HG03097 (cell line): ENCODE measurements at regions not wholly inside any gene's neighbourhood (a gene's known extent, or its start where the extent isn't known, plus 50 kb on each side); places are given as distances from the start of the nearest gene placed in this dataset.

Experiments
- ATAC-seq: cut with Tn5 transposase; IDR thresholded peaks from one replicate; pipeline ENCODE4 v1.9.1; 2021; ENCODE audit not compliant: unreplicated experiment, low FRiP score

GRCh38 chr3:111338059-111338698 lies 203.8 kb upstream of the CD96 start:
- no peak for ATAC-seq

DNA sequence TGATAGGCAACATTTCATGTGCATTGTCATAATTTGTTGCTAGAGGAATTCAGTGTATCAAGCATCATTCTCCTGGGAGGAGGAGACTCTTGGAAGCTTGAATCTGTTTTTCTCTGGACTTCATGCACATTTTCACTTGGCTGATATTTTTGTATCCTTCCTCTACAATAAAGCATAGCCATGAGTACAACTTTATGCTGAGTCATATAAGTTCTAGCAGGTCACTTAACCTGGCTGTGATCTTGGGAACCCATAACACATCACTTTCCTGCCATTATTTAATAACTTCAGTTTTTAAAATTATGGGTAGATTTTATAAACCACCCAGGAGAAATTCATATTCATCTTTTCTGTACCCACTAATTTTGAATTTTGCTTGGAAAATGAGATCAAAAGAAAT lies 203.0 kb upstream of the CD96 start:
- no peak for ATAC-seq

DNA sequence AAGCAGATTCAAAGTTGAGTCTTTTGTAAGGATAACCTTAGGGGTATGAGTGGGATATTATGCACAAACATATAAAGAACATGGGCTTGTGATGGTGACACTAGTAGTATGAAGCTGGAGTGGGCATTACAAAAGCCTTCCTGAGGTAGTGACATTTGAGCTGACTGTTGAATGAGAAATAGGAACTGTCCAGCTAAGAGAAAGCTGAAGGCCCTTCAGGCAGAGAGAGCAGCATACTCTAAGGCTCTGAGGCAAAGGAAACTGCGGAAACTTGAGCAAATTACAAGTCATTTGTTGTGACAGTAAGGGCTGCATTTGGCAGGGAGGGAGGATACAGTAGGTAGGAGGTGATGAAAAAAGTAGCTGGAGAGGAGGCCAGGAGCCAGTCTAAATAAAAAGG lies 190.7 kb upstream of the CD96 start:
- no peak for ATAC-seq

DNA sequence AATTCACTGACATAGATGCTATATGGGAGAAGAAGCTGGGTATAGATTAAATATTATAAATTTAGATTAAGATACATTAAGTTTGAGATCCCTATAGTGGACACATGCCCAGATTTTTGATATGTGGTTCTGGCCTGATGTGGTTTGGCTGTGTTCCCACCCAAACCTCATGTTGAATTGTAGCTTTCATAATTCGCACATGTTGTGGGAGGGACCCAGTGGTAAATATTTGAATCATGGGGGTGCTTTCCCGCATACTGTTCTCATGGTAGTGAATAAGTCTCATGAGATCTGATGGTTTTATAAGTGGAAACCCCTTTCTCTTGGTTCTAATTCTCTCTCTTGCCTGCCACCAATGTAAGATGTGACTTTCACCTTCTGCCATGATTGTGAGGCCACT lies 189.4 kb upstream of the CD96 start:
- no peak for ATAC-seq

- no peak for ATAC-seq
Observed at GRCh38 chr3:111359261-111360030, 182.6 kb upstream of the CD96 start.

DNA sequence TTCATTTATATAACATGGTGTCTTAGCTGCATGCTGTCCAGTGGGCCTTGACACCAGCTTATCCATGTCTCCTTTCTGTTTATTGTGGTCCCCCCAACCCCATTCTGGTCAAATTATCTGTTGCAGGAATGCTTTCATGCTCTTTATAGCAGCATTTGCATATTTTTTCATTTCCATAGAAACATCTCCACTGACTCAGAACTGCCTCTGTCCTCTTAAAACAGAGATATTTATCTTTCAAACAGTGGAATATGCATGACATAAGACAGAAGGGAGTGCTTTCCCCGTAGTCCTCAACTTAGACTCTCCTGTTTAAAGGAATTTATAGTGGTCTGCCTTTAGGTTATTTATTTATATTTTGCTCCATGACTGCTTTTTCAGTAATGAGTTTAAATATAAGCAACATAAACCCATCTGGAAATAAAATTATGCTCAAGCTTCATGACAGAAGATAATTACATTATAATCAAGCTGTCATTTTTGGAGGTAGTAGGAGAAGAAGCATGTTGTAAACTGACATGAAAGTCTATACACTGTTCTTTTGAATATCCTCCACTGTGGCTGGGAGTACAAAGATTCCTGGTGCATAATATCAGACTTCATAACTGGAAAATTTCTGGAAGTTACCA lies 179.5 kb upstream of the CD96 start:
- no peak for ATAC-seq

DNA sequence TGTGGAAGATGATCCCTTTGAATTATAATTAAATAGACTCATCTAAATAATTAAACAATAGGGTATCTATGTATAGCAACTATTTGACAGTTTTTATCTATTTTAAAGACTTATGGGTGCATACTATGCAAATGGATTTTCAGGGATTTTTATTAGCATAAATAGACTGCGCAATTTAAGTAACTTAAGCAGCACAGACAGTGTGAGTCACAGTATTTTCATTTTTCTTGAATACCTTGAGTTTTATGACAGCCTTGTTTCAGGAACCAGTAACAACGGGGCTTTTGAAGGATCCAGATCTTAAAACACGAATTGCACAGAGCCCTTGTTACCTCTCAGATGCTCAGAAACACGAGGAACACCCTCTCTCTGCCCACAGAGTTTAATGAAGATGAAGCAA lies 175.5 kb upstream of the CD96 start:
- ATAC-seq, result no peak

DNA sequence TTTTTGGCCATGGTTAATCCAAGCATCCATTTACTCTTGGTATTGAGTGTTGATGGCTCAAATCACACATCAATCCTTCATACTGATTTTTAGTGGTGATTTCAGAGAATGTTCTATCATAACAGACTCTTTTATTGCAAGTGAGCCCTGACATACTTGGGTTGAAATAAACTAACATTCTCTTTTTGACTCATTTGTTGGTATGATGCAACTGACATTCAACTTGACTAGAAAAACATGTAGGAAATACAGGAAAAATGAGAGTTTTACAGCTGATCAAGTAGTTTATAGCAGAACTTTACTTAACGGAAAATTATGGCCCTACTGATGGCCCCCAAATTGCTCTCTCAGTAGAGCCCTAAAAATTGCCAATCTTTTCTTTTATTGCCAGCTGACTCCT lies 173.9 kb upstream of the CD96 start:
- no peak for ATAC-seq

DNA sequence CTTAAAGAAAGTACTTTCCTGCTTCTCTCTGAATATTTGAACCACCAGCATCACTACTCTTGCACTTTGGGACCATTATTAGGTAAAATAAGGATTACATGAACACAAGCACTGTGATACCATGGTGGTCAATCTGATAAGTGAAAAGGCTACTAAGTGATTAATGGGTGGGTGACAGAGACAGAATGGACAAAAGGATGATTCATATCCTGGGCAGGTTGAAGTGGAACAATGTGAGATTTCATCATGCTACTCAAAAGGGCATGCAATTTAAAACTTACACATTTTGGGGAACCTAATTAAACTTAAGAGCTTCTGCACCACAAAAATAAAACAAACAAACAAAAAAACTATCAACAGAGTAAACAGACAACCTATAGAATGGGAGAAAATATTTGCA lies 172.0 kb upstream of the CD96 start:
- no peak for ATAC-seq

GRCh38 chr3:111373239-111373638 lies 168.8 kb upstream of the CD96 start:
- no peak for ATAC-seq

GRCh38 chr3:111373861-111374260 lies 168.1 kb upstream of the CD96 start:
- ATAC-seq, result no peak

- no peak for ATAC-seq
Observed at GRCh38 chr3:111385971-111386495, 156.0 kb upstream of the CD96 start.

GRCh38 chr3:111392894-111393398 lies 149.1 kb upstream of the CD96 start:
- ATAC-seq, result no peak

GRCh38 chr3:111412656-111413055 lies 129.3 kb upstream of the CD96 start:
- no peak for ATAC-seq

GRCh38 chr3:111414531-111414930 lies 127.5 kb upstream of the CD96 start:
- ATAC-seq, result no peak

GRCh38 chr3:111415018-111415417 lies 127.0 kb upstream of the CD96 start:
- no peak for ATAC-seq

DNA sequence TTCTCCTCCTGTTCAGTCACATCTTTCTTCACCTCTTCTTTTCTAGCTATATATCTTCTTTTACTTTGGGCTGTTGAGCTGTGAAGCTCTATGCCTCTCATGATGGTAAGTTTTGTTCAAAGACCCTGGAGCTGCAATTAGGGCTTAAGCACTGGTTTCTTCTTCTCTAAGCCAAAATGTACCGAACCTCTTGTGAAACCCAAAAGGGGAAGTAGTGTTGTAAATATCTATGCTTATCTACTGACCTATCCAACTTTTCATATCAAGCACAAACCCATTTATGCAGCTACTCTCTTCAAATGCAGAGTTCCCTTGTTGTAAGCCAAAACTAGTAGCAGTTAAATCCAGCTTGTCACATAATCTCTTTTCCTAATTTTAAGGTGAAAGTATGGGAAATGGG lies 123.6 kb upstream of the CD96 start:
- ATAC-seq, result no peak

- ATAC-seq, result no peak
Observed at GRCh38 chr3:111428301-111428700, 113.7 kb upstream of the CD96 start.

GRCh38 chr3:111434941-111435622 lies 106.9 kb upstream of the CD96 start:
- no peak for ATAC-seq

GRCh38 chr3:111438283-111438682 lies 103.7 kb upstream of the CD96 start:
- no peak for ATAC-seq

DNA sequence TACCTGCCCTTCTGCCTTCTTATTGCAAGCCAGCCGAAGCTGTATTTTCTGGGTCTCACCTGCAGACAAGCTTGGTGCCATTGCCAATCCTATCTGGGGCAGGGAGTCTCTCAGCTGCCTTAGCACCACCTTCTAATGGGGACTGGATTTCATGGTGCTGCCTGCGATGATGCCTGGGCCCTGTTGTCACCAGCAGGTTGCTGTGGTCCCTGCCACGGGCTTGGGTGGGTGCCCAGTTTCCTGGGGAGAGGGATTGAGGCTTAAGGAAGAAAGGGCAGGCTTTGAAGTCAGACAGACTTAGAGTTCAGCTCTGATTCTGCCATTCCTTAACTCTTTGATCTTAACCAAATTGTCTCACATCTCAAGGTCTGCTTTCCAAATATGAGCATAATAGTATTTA lies 87.4 kb upstream of the CD96 start:
- no peak for ATAC-seq
